Thyroid gland (tissue), 4 donors: ENCODE measurements at regions not wholly inside any gene's neighbourhood (a gene's known extent, or its start where the extent isn't known, plus 50 kb on each side); places are given as distances from the start of the nearest gene placed in this dataset.

Source experiments
- CTCF ChIP-seq, 6 experiments: fragments of 200-600 bp in 3 of 6; fragments of 450-650 bp in 3 of 6; sonication (generic) in 3 of 6; IDR thresholded peaks; one replicate each; pipeline ENCODE4 v1.5.1; 2016 to 2019; ENCODE audit warnings: antibody characterized with exemption in 6 of 6, mild to moderate bottlenecking in 2 of 6, inconsistent platforms in 1 of 6, moderate library complexity in 1 of 6
- POLR2A ChIP-seq, 2 donors: fragments of 450-650 bp; IDR thresholded peaks; one replicate each; pipeline ENCODE4 v1.6.1; 2017; ENCODE audit warnings: antibody characterized with exemption in 2 of 2, mild to moderate bottlenecking in 2 of 2, moderate library complexity in 1 of 2

DNA sequence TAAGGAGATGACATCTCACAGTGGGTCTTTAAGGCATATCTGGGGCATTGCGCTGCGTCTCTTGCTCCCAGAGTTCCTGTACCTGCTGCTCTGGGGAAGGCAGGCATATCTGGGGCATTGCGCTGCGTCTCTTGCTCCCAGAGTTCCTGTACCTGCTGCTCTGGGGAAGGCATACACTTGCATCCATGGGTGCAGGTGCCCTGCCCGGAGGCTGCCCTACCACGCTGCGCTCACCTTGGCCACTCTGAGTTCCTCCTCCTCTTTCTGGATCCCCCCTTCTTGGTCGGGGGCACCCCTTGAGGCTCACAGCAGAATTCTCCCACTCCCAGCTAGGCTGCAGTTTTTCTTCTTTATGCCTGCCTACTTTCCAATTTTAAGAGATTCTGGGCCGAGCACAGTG, 60.9 kb upstream of the TMTC4 start:
- no peak for TF ChIP-seq CTCF (IDR thresholded peaks at IDR 0.05)
- TF ChIP-seq POLR2A (IDR thresholded peaks at IDR 0.05), result no peak
